ENCODE measurements at regions not wholly inside any gene's neighbourhood (a gene's known extent, or its start where the extent isn't known, plus 50 kb on each side); places are given as distances from the start of the nearest gene placed in this dataset.

DNA sequence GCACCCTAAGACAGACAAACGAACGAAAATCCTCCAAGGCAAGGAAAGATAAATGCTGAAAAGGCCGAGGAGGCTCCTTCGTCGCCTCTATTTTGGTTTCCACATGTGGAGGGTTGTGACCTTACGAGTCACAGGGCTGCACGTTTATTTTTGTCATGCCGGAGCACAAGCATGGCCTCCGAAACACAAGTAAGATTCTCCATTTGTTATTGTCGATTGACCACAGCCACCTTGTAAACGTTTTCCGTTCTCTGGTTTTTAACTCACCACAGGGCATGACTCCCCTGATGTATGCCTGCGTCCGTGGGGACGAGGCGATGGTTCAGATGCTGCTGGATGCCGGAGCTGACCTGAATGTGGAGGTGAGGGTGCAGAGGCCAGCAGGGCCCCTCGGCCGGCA lies 73.1 kb upstream of the PWP1 start:
- DNase-seq (ENCODE audit: low spot score) = no peak
- TF ChIP-seq, protein P1, sequence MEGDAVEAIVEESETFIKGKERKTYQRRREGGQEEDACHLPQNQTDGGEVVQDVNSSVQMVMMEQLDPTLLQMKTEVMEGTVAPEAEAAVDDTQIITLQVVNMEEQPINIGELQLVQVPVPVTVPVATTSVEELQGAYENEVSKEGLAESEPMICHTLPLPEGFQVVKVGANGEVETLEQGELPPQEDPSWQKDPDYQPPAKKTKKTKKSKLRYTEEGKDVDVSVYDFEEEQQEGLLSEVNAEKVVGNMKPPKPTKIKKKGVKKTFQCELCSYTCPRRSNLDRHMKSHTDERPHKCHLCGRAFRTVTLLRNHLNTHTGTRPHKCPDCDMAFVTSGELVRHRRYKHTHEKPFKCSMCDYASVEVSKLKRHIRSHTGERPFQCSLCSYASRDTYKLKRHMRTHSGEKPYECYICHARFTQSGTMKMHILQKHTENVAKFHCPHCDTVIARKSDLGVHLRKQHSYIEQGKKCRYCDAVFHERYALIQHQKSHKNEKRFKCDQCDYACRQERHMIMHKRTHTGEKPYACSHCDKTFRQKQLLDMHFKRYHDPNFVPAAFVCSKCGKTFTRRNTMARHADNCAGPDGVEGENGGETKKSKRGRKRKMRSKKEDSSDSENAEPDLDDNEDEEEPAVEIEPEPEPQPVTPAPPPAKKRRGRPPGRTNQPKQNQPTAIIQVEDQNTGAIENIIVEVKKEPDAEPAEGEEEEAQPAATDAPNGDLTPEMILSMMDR (IDR thresholded peaks at IDR 0.05) = no peak
- no peak overlapping the region for H3K27ac ChIP-seq
- H3K4me3 ChIP-seq = no peak overlapping the region

DNA sequence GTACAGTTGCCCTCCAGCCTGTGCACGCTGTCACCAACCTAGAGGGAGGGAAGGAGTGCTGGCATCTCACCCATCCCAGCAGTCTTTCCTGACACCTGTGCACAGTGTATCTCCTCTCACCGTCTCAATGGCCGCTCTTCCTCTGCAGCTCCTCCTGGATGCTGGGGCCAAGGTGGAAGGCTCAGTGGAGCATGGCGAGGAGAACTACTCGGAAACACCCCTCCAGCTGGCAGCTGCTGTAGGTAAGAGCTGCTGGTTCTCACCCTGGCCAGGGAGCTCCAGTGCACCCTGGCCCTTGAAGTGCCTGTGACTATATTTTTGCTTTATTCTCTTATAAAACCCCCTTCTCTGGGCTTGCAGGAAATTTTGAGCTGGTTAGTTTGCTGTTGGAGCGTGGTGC lies 68.7 kb upstream of the PWP1 start:
- no peak for DNase-seq (ENCODE audit: low spot score)

DNA sequence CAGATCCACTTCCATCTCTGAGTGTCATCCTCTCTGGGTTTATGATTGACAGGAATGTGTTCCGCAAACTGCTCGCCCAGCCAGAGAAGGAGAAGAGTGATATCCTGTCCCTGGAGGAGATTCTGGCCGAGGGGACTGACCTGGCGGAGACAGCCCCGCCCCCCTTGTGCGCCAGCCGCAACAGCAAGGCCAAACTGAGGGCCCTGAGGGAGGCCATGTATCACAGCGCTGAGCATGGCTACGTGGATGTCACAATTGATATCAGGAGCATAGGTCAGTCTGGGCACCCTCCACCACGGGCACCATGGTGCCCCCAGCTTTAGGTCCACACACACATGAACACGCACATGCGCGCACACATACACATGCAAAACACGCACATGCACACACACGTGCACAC lies 67.5 kb upstream of the PWP1 start:
- DNase-seq (ENCODE audit: low spot score) = no peak
- no peak overlapping the region for H3K4me3 ChIP-seq
- H3K27ac ChIP-seq = no peak overlapping the region
- TF ChIP-seq, protein P1 (IDR thresholded peaks at IDR 0.05) = no peak

More for the DNA sequence above, 68.7 kb upstream of the PWP1 start:
- TF ChIP-seq, protein P1 (IDR thresholded peaks at IDR 0.05) = no peak
- Histone ChIP-seq H3K4me3 (no peak overlapping the region), H3K27ac (no peak overlapping the region)

DNA sequence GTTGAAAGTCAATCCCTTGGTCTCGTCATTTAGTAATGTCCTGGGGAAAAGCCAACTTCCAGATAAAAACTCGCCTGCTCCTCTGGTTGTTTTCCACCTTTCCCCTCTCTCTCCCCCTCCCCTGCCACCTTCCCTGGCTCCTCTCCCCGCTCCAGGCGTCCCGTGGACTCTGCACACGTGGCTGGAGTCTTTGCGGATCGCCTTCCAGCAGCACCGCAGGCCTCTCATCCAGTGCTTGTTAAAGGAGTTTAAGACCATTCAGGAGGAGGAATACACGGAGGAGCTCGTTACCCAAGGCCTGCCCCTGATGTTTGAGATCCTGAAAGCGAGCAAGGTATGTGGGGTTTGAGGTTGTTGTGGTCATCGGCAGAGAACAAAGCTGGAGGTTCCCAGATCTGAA lies 65.8 kb upstream of the PWP1 start:
- DNase-seq (ENCODE audit: low spot score) = no peak
- Histone ChIP-seq H3K4me3 (no peak overlapping the region), H3K27ac (no peak overlapping the region)
- TF ChIP-seq, protein P1 (IDR thresholded peaks at IDR 0.05) = no peak

DNA sequence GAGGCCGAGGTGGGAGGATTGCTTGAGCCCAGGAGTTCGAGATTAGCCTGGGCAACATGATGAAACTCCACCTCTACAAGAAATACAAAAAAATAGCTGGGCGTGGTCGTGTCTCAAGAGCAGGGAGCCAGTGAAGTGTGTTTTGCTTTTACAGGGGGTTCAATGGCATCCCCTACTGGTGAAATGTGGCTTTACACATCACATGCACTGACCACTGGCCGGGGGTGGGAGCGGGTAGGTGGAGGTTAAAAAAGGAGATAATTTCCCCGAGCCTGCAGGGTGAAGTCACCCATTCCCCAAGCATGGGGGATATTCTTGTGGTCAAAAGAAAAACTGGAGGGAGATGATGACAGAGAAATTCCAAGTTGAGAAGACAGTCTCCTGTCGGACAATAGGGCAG lies 63.6 kb upstream of the PWP1 start:
- TF ChIP-seq, protein P1 (IDR thresholded peaks at IDR 0.05) = no peak
- Histone ChIP-seq H3K27ac (no peak overlapping the region), H3K4me3 (no peak overlapping the region)
- DNase-seq (ENCODE audit: low spot score) = no peak

DNA sequence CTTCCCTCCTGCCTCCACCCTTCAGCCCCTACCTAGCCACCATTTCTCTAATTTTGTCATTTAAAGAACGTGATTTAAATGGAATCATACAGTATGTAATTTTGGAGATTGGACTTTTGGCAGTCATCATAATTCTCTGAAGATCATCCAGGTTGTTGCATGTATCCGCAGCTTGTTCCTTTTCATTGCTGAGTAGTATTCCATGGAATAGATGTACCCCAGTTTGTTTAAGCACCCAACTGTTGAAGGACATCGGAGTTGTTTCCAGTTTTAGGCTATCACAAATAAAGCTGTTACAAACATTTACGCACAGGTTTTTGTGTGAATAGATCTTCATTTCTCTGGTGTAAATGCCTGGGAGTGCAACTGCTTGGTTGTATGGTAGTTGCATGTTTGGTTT lies 61.1 kb upstream of the PWP1 start:
- TF ChIP-seq, protein P1 (IDR thresholded peaks at IDR 0.05) = no peak
- no peak overlapping the region for H3K4me3 ChIP-seq
- no peak overlapping the region for H3K27ac ChIP-seq
- DNase-seq (ENCODE audit: low spot score) = no peak

DNA sequence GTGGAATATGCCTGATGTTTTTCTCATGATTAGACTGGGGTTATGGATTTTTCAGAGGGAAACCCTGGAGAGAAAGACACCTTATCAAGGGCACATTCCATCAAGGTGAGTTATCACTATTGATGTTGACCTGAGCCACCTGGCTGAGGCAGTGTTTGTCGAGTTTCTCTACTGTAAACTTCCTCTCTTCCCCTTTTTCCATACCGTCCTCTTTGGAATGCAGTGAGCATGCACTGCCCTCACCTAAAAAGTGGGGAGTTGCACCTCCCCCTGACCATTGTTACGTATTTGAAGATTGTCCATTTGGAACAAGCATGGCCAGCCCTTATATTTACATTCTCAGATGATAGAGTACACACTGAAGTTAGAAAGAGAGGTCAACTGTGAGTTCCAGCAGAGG lies 53.9 kb upstream of the PWP1 start:
- H3K4me3 ChIP-seq = no peak overlapping the region
- H3K27ac ChIP-seq = no peak overlapping the region
- no peak for DNase-seq (ENCODE audit: low spot score)
- TF ChIP-seq, protein P1 (IDR thresholded peaks at IDR 0.05) = no peak
